ENCODE measurements at regions not wholly inside any gene's neighbourhood (a gene's known extent, or its start where the extent isn't known, plus 50 kb on each side); places are given as distances from the start of the nearest gene placed in this dataset.
A peak's percentile ranks its signal among the peaks of the same experiment; 100 is the strongest.
"Not testable (repeated sequence)": the region's sequence is repeated elsewhere in the genome, so short reads cannot be mapped to it uniquely, and the experiment has no call there.

DNA sequence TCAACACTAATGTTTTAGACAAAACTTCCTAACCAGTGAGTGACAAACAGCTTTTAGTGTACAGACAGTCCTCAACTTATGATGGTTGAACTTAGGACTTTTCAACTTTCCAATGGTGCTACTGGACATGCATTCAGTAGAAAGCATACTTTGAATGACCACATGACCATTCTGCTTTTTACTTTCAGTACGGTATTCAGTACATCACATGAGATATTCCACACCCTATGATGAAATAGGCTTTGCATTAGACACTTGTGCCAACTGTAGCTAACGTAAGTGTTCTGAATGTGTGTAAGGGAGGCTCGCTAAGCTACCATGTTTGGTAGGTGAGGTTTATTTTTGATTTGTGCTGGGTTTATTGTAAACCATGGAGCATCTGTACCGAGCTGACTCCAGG lies 113.7 kb downstream of the WNT7A start:
- no peak for DNase-seq

DNA sequence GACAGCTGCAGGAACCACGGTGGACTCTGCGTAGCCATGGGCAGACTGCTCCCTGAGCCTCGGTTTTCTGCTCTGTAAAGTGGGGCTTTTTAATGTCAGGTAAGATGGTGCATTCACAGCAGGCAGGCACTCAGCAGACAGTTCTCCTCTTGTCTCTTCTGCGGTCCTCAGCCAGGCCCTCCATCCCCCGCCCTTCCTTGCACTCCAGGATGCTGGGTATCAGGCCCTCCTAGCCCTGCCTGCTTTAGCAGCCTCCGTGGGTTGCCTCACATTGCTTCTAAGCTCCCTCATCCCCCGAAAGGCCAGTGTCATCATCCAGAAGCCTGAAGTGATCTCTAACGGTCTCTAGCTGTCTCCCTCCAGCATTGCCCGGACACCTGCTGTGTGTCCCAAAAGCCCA lies 115.7 kb downstream of the WNT7A start:
- DNase-seq: no peak

- no peak for DNase-seq
These were observed 117.0 kb downstream of the WNT7A start for GRCh38 chr3:13762906-13763305.

DNA sequence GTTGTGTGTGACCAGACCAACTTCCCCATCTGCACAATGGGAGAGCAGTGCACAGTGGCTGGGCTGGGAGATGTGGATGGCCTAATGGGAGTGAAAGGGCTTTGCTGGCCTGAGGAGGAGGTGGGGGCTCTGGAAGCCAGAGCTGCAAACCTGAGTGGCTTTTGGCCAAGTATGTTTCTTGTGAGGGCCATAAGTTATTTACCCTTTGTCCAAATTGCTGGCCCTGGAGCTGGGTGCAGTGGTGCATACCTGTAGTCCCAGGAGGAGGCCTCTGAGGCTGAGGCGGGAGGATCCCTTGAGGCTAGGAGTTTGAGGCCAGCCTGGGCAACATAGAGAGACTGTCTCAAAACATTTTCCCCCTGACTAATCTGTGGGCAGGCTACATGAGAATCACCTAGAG lies 129.1 kb downstream of the WNT7A start:
- no peak for DNase-seq

- DNase-seq: no peak
These were observed 129.7 kb downstream of the WNT7A start for GRCh38 chr3:13750215-13750614.

DNA sequence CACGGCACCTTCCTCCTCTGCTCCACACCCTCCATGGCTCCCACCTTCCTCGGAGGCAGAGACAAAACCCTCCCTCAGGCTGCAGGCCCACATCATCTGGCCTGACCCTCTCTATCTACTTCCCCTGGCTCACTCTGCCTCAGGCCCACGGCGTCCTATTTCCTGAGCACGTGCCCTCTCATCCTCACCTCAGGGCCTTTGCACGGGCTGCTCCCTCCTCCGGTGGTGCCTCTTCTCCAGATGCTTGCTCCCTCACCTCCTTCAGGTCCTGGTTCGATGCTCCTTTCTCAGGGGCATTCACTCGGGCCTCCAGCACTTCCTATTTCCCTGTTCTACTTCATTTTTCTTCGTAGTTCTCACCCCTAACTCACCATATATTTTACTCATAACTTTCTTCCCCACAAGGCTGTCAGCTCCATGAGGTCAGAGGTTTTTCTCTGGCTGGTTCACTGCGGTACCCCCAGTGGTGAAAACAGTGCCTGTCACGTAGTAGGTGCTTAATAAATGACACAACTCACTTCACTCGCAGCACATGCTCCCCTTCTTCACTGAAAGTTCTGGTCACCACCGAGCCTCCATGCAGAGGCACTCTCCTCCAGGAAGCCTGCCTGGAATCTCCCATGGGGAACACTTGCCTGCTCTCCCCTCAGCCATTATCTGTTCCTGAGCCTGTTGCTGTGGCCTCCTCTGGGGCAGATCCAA lies 130.7 kb downstream of the WNT7A start:
- DNase-seq: no peak

- peak in 2 of 51 donors; percentile 6 to 20 for DNase-seq
These were observed 131.5 kb downstream of the WNT7A start for GRCh38 chr3:13748276-13748879.

DNA sequence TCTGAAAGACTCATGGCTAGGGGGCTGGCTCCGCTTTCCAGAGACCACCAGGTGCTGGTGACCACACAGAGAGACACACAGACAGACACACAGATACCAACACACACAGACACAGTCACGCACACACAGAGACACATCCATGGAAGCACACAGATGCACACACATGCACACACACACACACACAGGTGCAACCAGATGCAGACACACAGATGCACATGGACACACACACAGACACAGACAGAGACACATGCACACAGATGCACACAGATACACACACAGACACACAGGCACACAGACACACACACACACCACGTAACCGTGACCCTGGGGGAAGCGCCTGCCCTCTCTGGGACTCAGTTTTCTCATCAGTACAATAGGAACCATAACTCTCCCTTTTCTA lies 132.2 kb downstream of the WNT7A start:
- DNase-seq: no peak

DNA sequence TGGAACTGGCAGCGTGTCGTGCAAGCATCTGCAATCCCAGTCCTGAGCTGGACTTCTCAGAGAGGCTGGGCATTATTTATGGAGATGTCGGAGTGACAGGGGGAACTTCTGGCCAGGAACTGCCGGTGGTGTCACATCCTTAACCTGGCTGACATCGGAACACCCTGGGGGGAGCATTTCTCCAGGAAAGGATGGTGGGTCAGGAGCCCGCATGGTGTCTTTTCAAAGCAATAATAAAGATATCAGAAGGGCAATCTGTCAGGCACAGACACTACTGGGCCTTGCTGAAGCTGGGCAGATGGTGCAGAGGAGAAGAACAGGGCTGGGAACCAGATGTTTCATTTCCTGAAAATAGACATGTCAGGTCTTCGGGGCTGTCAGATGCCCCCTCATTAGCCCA lies 133.5 kb downstream of the WNT7A start:
- no peak for DNase-seq

GRCh38 chr3:13745636-13746035 lies 134.2 kb downstream of the WNT7A start:
- DNase-seq: no peak

- DNase-seq: no peak
These were observed 139.1 kb downstream of the WNT7A start for GRCh38 chr3:13740795-13741194.

DNA sequence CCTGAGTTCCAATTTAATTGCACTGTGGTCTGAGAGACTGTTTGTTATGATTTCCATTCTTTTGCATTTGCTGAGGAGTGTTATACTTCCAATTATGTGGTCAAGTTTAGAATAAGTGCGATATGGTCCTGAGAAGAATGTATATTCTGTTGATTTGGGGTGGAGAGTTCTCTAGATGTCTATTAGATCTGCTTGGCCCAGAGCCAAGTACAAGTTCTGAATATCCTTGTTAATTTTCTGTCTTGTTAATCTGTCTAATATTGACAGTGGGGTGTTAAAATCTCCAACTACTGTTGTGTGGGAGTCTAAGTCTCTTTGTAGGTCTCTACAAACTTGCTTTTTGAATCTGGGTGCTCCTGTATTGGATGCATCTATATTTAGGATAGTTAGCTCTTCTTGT lies 146.1 kb downstream of the WNT7A start:
- DNase-seq: not testable (repeated sequence)

GRCh38 chr3:13728487-13728886 lies 151.4 kb downstream of the WNT7A start:
- no peak for DNase-seq

DNA sequence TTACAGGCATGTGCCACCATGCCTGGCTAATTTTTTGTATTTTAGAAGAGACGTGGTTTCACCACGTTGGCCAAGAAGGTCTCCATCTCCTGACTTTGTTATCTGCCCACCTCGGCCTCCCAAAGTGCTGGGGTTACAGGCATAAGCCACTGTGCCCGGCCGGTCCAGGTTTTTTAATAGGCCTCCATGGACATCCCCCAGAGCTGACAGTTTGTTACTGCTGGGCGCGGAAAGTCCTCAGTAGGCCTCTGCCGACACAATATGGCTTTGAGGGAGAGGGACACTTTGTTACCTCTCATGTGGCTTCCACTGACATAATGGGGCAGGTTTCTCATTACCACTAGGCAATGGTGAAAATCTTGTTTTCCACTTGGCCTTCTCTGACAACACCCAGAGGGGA lies 152.0 kb downstream of the WNT7A start:
- no peak for DNase-seq

GRCh38 chr3:13723676-13724207 lies 156.1 kb downstream of the WNT7A start:
- no peak for DNase-seq

DNA sequence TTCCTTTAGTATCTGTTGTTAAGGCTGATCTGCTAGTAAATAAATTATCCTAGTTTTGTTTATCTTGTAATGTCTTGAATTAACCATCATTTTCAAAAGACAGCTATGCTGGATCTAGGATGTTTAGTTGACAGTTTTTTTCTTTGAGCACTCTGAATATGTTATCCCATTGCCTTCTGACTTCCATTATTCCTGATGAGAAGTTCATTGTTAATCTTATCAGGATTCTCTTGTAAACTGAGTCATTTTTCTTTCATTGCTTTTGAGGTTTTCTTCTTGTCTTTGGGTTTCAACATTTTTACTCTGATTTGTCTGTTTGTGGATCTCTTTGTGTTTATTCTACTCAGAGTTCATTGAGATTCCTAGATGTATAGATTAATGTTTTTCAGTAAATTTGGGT lies 157.7 kb downstream of the WNT7A start:
- DNase-seq: no peak

DNA sequence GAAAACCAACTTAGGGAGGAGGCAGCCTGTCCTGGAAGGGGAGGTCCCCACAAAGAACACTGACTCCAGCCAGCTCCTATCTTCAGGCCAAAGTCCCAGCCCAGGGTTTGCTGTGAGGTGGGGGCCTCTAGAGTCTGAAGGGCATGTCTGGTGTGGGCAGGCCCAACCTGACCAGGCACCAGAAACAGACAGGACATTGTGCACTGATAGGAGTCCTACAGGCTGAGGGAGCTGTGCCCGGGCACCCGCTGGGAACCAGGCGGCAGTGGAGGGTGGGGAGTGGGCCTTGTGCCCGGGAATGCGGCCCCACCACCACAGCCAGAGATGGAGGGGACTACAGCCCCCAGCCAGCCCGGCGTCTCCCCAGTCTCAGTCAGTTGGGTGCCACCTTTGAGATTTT lies 161.4 kb downstream of the WNT7A start:
- peak in 1 of 51 donors; percentile 6 for DNase-seq

DNA sequence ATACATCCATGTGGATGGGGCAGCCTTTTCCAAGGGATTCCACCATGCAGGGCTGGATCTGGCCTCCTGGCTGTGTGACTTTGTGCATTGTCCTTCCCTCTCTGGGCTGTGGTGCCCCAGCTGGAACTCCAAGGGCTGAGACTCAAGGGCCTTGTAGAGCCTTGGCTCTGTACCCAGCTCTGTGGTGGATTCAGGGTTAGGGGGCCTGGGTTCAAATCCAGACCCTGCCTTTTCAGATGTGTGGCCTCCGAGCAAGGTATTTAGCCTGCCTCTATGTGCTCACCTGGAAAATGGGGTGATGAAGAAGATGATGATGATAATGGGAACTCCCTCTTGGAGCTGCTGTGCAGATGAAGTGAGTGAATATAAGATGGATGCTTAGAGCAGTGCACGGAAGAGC lies 161.9 kb downstream of the WNT7A start:
- DNase-seq: no peak

GRCh38 chr3:13717222-13717895 lies 162.5 kb downstream of the WNT7A start:
- DNase-seq: no peak

GRCh38 chr3:13716540-13717221 lies 163.2 kb downstream of the WNT7A start:
- DNase-seq: no peak

DNA sequence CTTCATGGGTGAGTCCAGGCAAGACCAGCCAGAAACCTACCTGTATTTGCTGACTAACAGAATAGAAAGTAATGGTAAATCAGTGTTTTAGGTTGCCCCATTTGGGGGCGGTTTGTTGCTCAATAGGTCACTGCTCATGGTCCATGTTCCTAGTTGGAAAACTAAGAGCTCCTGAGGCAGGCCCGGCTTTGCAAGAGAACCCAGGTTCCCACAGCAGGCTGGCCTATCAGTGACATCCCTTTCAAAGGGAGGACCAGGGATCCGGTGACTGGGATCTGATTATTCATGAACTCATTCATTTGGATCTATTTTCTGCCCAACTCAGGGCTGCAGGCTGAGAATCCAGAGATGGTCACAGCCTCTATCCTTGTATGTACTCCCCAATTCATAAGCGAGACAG lies 163.9 kb downstream of the WNT7A start:
- no peak for DNase-seq
